GM10248 (cell line): ENCODE measurements at regions not wholly inside any gene's neighbourhood (a gene's known extent, or its start where the extent isn't known, plus 50 kb on each side); places are given as distances from the start of the nearest gene placed in this dataset.

Experiments
- CTCF ChIA-PET: fragments of 300-600 bp; sonication (Branson Sonifier 250); formaldehyde crosslinking; extraction: SDS; loops from one replicate; lab custom pipeline; 2021; ENCODE audit warnings: antibody characterized with exemption; lab: Yijun Ruan, JAX
- POLR2A ChIA-PET: fragments of 350-650 bp; sonication (Branson Sonifier 250); formaldehyde crosslinking; extraction: SDS; loops from one replicate; lab custom pipeline; 2020; ENCODE audit warnings: antibody characterized with exemption; lab: Yijun Ruan, JAX
- DNase-seq: peaks from one replicate; pipeline ENCODE4 v3.0.0; 2012; ENCODE audit errors: extremely low spot score
- CTCF ChIP-seq: IDR thresholded peaks from 2 replicates; pipeline ENCODE4 v1.5.1; 2012; ENCODE audit warnings: mild to moderate bottlenecking, low read depth; ENCODE audit errors: extremely low read depth, missing control alignments, control extremely low read depth

GRCh38 chr16:9169094-9169493, 77.7 kb downstream of the HAPSTR1 start:
- DNase-seq, result no peak
- CTCF ChIA-PET, result no interaction called here
- no peak for TF ChIP-seq CTCF
- POLR2A ChIA-PET, result no interaction called here

DNA sequence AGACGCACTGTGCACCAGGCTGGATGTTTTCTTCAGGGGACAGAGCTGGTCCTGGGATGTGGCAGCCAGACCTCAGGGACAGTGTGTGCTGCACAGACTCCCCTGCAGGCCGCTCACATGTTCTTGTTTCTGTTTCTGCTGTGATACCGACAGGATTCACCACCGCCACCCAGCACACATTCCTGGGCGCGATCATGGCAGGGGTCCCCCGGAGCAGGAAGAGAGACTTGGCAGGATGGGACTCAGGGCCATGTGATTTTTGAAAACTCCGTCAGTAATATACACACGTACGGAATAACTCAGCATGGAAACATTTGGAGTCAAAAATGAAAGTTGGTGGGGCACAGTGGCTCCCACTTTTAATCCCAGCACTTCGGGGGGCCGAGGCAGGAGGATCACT, 79.0 kb downstream of the HAPSTR1 start:
- no peak for TF ChIP-seq CTCF
- POLR2A ChIA-PET, result no interaction called here
- CTCF ChIA-PET, result interaction anchor here (1.0 kb wide), 1 partner anchor 573 kb away, joined by 3 read pairs; no protein-coding TSS in a partner anchor
- DNase-seq, result no peak

GRCh38 chr16:9176547-9177418, 85.3 kb downstream of the HAPSTR1 start:
- POLR2A ChIA-PET, result no interaction called here
- TF ChIP-seq CTCF, result no peak
- CTCF ChIA-PET, result interaction anchor here (1.1 kb wide), 1 partner anchor 1004 kb away, joined by 3 read pairs; no protein-coding TSS in a partner anchor

DNA sequence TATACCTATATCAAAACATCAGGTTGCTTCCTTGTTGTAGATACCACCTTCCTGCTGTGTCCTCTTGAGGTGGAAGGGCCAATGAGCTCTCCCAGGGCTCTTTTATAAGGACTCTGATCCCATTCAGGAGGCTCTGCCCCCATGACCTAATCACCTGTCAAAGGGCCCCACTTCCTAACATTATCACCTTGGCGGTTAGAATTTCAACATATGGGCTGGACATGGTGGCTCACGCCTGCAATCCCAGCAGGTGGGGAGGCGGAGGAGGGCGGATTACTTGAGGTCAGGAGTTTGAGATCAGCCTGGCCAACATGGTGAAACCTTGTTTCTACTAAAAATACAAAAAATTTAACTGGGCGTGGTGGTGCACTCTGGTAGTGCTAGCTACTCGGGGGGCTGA, 86.4 kb downstream of the HAPSTR1 start:
- DNase-seq, result no peak
- ChIA-PET POLR2A (no interaction called here), CTCF (interaction anchor here (1.1 kb wide), 1 partner anchor 1003 kb away, joined by 3 read pairs; no protein-coding TSS in a partner anchor)
- TF ChIP-seq CTCF, result no peak

More at GRCh38 chr16:9176547-9177418, 85.3 kb downstream of the HAPSTR1 start:
- DNase-seq, result no peak

DNA sequence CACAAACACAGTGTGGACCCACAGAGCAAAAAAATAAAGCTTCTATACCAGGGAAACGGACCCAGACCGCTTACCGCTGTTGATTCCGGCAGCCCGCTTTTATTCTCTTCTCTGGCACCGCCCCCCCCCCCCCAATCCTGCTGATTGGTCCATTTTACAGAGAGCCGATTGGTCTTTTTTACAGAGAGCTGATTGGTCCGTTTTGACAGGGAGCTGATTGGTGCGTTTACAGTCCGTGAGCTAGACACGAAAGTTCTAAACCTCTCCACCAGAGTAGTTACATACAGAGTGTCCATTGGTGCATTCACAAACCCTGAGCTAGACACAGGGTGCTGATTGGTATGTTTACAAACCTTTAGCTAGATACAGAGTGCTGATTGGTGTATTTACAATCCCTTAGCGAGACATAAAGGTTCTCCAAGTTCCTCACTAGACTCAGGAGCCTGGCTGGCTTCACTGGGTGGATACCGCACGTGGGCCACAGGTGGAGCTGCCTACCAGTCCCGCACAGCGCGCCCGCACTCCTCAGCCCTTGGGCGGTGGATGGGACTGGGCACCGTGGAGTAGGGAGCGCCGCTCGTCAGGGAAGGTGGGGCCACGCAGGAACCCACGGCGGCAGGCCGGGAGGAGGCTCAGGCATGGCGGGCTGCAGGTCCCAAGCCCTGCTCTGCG, 92.4 kb downstream of the HAPSTR1 start:
- DNase-seq, result no peak
- CTCF ChIA-PET, result interaction anchor here (0.7 kb wide), 1 partner anchor 1220 kb away, joined by 3 read pairs; no protein-coding TSS in a partner anchor
- no peak for TF ChIP-seq CTCF
- POLR2A ChIA-PET, result no interaction called here

DNA sequence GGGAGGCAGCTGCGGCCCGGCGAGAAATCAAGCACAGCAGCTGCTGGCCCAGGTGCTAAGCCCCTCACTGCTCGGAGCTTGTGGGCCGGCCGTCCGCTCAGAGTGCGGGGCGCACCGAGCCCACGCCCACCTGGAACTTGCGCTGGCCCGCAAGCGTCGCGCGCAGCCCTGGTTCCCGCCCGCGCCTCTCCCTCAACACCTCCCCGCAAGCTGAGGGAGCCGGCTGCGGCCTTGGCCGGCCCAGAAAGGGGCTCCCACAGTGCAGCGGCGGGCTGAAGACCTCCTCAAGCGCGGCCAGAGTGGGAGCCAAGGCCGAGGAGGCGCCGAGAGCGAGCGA, 92.9 kb downstream of the HAPSTR1 start:
- no peak for DNase-seq
- ChIA-PET POLR2A (no interaction called here), CTCF (no interaction called here)
- no peak for TF ChIP-seq CTCF
